Natural killer cell treated with Interleukin-12 subunit alpha and Interleukin-12 subunit beta and Interleukin-15 and Interleukin-18, amount 100 ng/mL, for 72 hours (primary cell): ENCODE measurements at regions not wholly inside any gene's neighbourhood (a gene's known extent, or its start where the extent isn't known, plus 50 kb on each side); places are given as distances from the start of the nearest gene placed in this dataset.

ENCODE experiments used
- ATAC-seq, 2 donors: fragments of 150-1000 bp; cut with Tn5 transposase in 1 of 2; sonication (Bioruptor Pico), chemical (Tn5 transposase) in 1 of 2; 2 replicates each; pipeline ENCODE4 v1.10.0; 2021
- DNase-seq: peaks from one replicate; pipeline ENCODE4 v3.0.0; 2022; ENCODE audit warnings: low spot score
- H3K27ac Mint-ChIP-seq, 2 donors: 1 replicate in 1 of 2; 2 replicates in 1 of 2; pipeline ENCODE4 v1.8.0; 2022; ENCODE audit warnings: mixed read lengths in 2 of 2, mild to moderate bottlenecking in 1 of 2, moderate library complexity in 1 of 2
- H3K27me3 Mint-ChIP-seq, 2 donors: 1 replicate in 1 of 2; 2 replicates in 1 of 2; pipeline ENCODE4 v1.8.0; 2022; ENCODE audit warnings: mixed read lengths in 2 of 2
- H3K36me3 Mint-ChIP-seq: one replicate; pipeline ENCODE4 v1.8.0; 2022; ENCODE audit warnings: mixed read lengths
- H3K4me1 Mint-ChIP-seq, 2 donors: 1 replicate in 1 of 2; 2 replicates in 1 of 2; pipeline ENCODE4 v1.8.0; 2022; ENCODE audit warnings: low read depth in 2 of 2, mixed read lengths in 2 of 2, mild to moderate bottlenecking in 1 of 2
- H3K4me3 Mint-ChIP-seq: one replicate; pipeline ENCODE4 v1.8.0; 2022; ENCODE audit warnings: mixed read lengths
- H3K9me3 Mint-ChIP-seq: 2 replicates; pipeline ENCODE4 v1.8.0; 2022; ENCODE audit warnings: mixed read lengths

GRCh38 chr3:194738254-194739093 lies 52.8 kb downstream of the FAM43A start:
- no peak overlapping the region for H3K4me3 Mint-ChIP-seq
- H3K9me3 Mint-ChIP-seq, result no peaks in the 10 kb centered on the region
- no peak overlapping the region for H3K27ac Mint-ChIP-seq

GRCh38 chr3:194739498-194740284 lies 54.0 kb downstream of the FAM43A start:
- H3K27ac Mint-ChIP-seq, result no peak overlapping the region
- peaks cover 0 to 8% of the 10 kb centered on the region in 2 donors for H3K4me1 Mint-ChIP-seq
- ATAC-seq (no peak), DNase-seq (no peak)
- H3K36me3 Mint-ChIP-seq, result no peaks in the 10 kb centered on the region
- H3K9me3 Mint-ChIP-seq, result no peaks in the 10 kb centered on the region
- H3K4me3 Mint-ChIP-seq, result no peak overlapping the region
- peaks cover 7 to 13% of the 10 kb centered on the region in 2 donors for H3K27me3 Mint-ChIP-seq

More at GRCh38 chr3:194738254-194739093, 52.8 kb downstream of the FAM43A start:
- ATAC-seq (no peak), DNase-seq (no peak)
- H3K27me3 Mint-ChIP-seq, result peaks cover 2 to 6% of the 10 kb centered on the region in 2 donors
- peaks cover 0 to 8% of the 10 kb centered on the region in 2 donors for H3K4me1 Mint-ChIP-seq
- no peaks in the 10 kb centered on the region for H3K36me3 Mint-ChIP-seq

GRCh38 chr3:194740859-194741491 lies 55.3 kb downstream of the FAM43A start:
- Mint-ChIP-seq H3K36me3 (no peaks in the 10 kb centered on the region), H3K9me3 (no peaks in the 10 kb centered on the region), H3K27ac (no peak overlapping the region), H3K4me1 (peaks cover 3 to 8% of the 10 kb centered on the region in 2 donors), H3K4me3 (no peak overlapping the region), H3K27me3 (peaks cover 4 to 7% of the 10 kb centered on the region in 2 donors)
- DNase-seq, result no peak
- ATAC-seq, result peak; percentile 59 to 82

GRCh38 chr3:194741916-194742315 lies 56.2 kb downstream of the FAM43A start:
- Mint-ChIP-seq H3K27me3 (peaks cover 4 to 7% of the 10 kb centered on the region in 2 donors), H3K4me1 (peaks cover 3 to 8% of the 10 kb centered on the region in 2 donors), H3K27ac (no peak overlapping the region), H3K9me3 (no peaks in the 10 kb centered on the region), H3K36me3 (no peaks in the 10 kb centered on the region), H3K4me3 (no peak overlapping the region)
- ATAC-seq (no peak), DNase-seq (no peak)

- no peaks in the 10 kb centered on the region for H3K36me3 Mint-ChIP-seq
- no peak overlapping the region for H3K27ac Mint-ChIP-seq
- no peak for ATAC-seq
- H3K4me1 Mint-ChIP-seq, result peaks cover 13 to 14% of the 10 kb centered on the region in 2 donors
- no peak overlapping the region for H3K4me3 Mint-ChIP-seq
- no peak for DNase-seq
- H3K27me3 Mint-ChIP-seq, result peaks cover 4 to 7% of the 10 kb centered on the region in 2 donors
- H3K9me3 Mint-ChIP-seq, result no peaks in the 10 kb centered on the region
Observed at GRCh38 chr3:194744826-194745225, 59.1 kb downstream of the FAM43A start.

- H3K36me3 Mint-ChIP-seq, result no peaks in the 10 kb centered on the region
- H3K27ac Mint-ChIP-seq, result no peak overlapping the region
- ATAC-seq (peak in 1 of 2 donors; percentile 52), DNase-seq (no peak)
- no peaks in the 10 kb centered on the region for H3K9me3 Mint-ChIP-seq
- H3K4me3 Mint-ChIP-seq, result no peak overlapping the region
- peaks cover 4 to 7% of the 10 kb centered on the region in 2 donors for H3K27me3 Mint-ChIP-seq
- peaks cover 17 to 19% of the 10 kb centered on the region in 2 donors for H3K4me1 Mint-ChIP-seq
Observed at GRCh38 chr3:194745422-194746184, 59.9 kb downstream of the FAM43A start.

- no peak for ATAC-seq
- H3K27ac Mint-ChIP-seq, result no peak overlapping the region
- H3K36me3 Mint-ChIP-seq, result no peaks in the 10 kb centered on the region
Observed at GRCh38 chr3:194748225-194748624, 62.5 kb downstream of the FAM43A start.

GRCh38 chr3:194749631-194750490 lies 64.2 kb downstream of the FAM43A start:
- Mint-ChIP-seq H3K4me1 (peaks cover 10 to 19% of the 10 kb centered on the region in 2 donors), H3K36me3 (no peaks in the 10 kb centered on the region), H3K27me3 (no peaks in the 10 kb centered on the region), H3K9me3 (no peaks in the 10 kb centered on the region), H3K27ac (peak overlapping the region in 1 of 2 donors; percentile 30), H3K4me3 (no peak overlapping the region)
- peak in 1 of 2 donors; percentile 61 for ATAC-seq
- DNase-seq, result no peak

More at GRCh38 chr3:194748225-194748624, 62.5 kb downstream of the FAM43A start:
- H3K9me3 Mint-ChIP-seq, result no peaks in the 10 kb centered on the region
- peaks cover 10 to 19% of the 10 kb centered on the region in 2 donors for H3K4me1 Mint-ChIP-seq
- peaks cover 4 to 7% of the 10 kb centered on the region in 2 donors for H3K27me3 Mint-ChIP-seq
- no peak for DNase-seq
- H3K4me3 Mint-ChIP-seq, result no peak overlapping the region

GRCh38 chr3:194750491-194750828 lies 64.8 kb downstream of the FAM43A start:
- H3K36me3 Mint-ChIP-seq, result no peaks in the 10 kb centered on the region
- H3K9me3 Mint-ChIP-seq, result no peaks in the 10 kb centered on the region
- no peak overlapping the region for H3K4me3 Mint-ChIP-seq
- no peak overlapping the region for H3K27ac Mint-ChIP-seq
- no peak for ATAC-seq
- no peak for DNase-seq
- H3K27me3 Mint-ChIP-seq, result no peaks in the 10 kb centered on the region
- peaks cover 10 to 19% of the 10 kb centered on the region in 2 donors for H3K4me1 Mint-ChIP-seq

GRCh38 chr3:194755671-194756459 lies 70.2 kb downstream of the FAM43A start:
- no peak overlapping the region for H3K4me3 Mint-ChIP-seq
- H3K36me3 Mint-ChIP-seq, result no peaks in the 10 kb centered on the region
- no peak overlapping the region for H3K27ac Mint-ChIP-seq
- H3K9me3 Mint-ChIP-seq, result no peaks in the 10 kb centered on the region
- peak in 1 of 2 donors; percentile 38 for ATAC-seq
- no peaks in the 10 kb centered on the region for H3K4me1 Mint-ChIP-seq
- no peak for DNase-seq
- H3K27me3 Mint-ChIP-seq, result peaks cover 0 to 15% of the 10 kb centered on the region in 2 donors

GRCh38 chr3:194756460-194756779 lies 70.7 kb downstream of the FAM43A start:
- DNase-seq (no peak), ATAC-seq (no peak)
- no peak overlapping the region for H3K27ac Mint-ChIP-seq
- H3K9me3 Mint-ChIP-seq, result no peaks in the 10 kb centered on the region
- no peaks in the 10 kb centered on the region for H3K36me3 Mint-ChIP-seq
- peaks cover 4 to 19% of the 10 kb centered on the region in 2 donors for H3K27me3 Mint-ChIP-seq
- H3K4me1 Mint-ChIP-seq, result no peaks in the 10 kb centered on the region
- no peak overlapping the region for H3K4me3 Mint-ChIP-seq

- Mint-ChIP-seq H3K27me3 (peaks cover 8 to 24% of the 10 kb centered on the region in 2 donors), H3K4me1 (no peaks in the 10 kb centered on the region), H3K36me3 (no peaks in the 10 kb centered on the region), H3K4me3 (no peak overlapping the region), H3K27ac (no peak overlapping the region), H3K9me3 (no peaks in the 10 kb centered on the region)
- ATAC-seq (peak in 1 of 2 donors; percentile 34), DNase-seq (no peak)
Observed at GRCh38 chr3:194756791-194757325, 71.2 kb downstream of the FAM43A start.
